ENCODE measurements at regions not wholly inside any gene's neighbourhood (a gene's known extent, or its start where the extent isn't known, plus 50 kb on each side); places are given as distances from the start of the nearest gene placed in this dataset.

- Histone ChIP-seq H3K27ac (no peak overlapping the region), H3K4me1 (replicated peaks in 1 of 2) (no peaks in the 10 kb centered on the region), H3K9me3 (replicated peaks in 1 of 3) (no peaks in the 10 kb centered on the region), H3K27me3 (peaks cover 6% of the 10 kb centered on the region), H3K4me3 (no peak overlapping the region), H3K36me3 (replicated peaks in 1 of 2) (no peaks in the 10 kb centered on the region)
- intact Hi-C loops (cut with DNase I) = loop anchor here (10.0 kb wide), 2 partner anchors 98 to 208 kb away; no protein-coding TSS in a partner anchor
- DNase-seq = no peak
- 73 to 82% (median 77%) methylated on average over 4 to 6 of the region's 6 CpGs for WGBS, 4 donors
- TF ChIP-seq POLR2A (IDR thresholded peaks at IDR 0.05) (no peak), CTCF (IDR thresholded peaks at IDR 0.05) (no peak)
These were observed 65.1 kb downstream of the IGLL5 start for GRCh38 chr22:22952531-22953280.

DNA sequence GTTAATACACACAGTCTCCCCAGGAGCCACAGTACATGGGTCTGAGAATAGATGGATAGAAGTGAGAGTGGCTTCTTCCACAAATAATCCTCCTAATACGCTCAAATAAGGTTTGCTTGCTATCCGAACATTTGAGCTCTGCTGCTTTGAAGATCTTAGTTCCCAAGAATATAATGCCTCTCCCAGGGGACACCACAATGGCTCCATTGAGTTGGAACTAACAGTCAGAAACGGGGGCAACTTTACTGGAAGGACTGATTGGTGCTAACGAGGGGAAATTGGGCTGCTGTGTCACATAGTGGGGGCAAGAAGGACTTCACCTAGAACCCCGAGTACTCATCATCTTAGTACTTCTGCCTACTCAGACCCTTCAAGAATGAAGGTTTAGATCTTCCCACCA, 66.2 kb downstream of the IGLL5 start:
- H3K4me3 ChIP-seq = no peak overlapping the region
- H3K9me3 ChIP-seq (replicated peaks in 1 of 3) = no peaks in the 10 kb centered on the region
- H3K27ac ChIP-seq = no peak overlapping the region
- no peak for TF ChIP-seq CTCF (IDR thresholded peaks at IDR 0.05)
- no peak for TF ChIP-seq POLR2A (IDR thresholded peaks at IDR 0.05)
- no peak for DNase-seq
- no peaks in the 10 kb centered on the region for H3K36me3 ChIP-seq (replicated peaks in 1 of 2)
- peaks cover 6% of the 10 kb centered on the region for H3K27me3 ChIP-seq
- intact Hi-C loops (cut with DNase I) = loop anchor here (10.0 kb wide), 2 partner anchors 99 to 209 kb away; no protein-coding TSS in a partner anchor
- WGBS, 4 donors = 70 to 80% (median 77%) methylated on average over 5 of the region's 5 CpGs
- H3K4me1 ChIP-seq (replicated peaks in 1 of 2) = no peaks in the 10 kb centered on the region

- H3K36me3 ChIP-seq (replicated peaks in 1 of 2) = no peaks in the 10 kb centered on the region
- DNase-seq = no peak
- H3K27ac ChIP-seq = no peak overlapping the region
- H3K4me1 ChIP-seq (replicated peaks in 1 of 2) = no peaks in the 10 kb centered on the region
- no peak for TF ChIP-seq CTCF (IDR thresholded peaks at IDR 0.05)
- TF ChIP-seq POLR2A (IDR thresholded peaks at IDR 0.05) = no peak
- no peaks in the 10 kb centered on the region for H3K9me3 ChIP-seq (replicated peaks in 1 of 3)
- no peak overlapping the region for H3K4me3 ChIP-seq
- intact Hi-C loops (cut with DNase I) = loop anchor here (5.0 to 10.0 kb wide), 4 partner anchors 100 to 328 kb away; no protein-coding TSS in a partner anchor
- peaks cover 6% of the 10 kb centered on the region for H3K27me3 ChIP-seq
- WGBS, 4 donors = 17 to 29% (median 26%) methylated on average over 16 of the region's 16 CpGs
These were observed 67.0 kb downstream of the IGLL5 start for GRCh38 chr22:22954656-22955055.

- DNase-seq = no peak
- no peak for TF ChIP-seq POLR2A (IDR thresholded peaks at IDR 0.05)
- TF ChIP-seq CTCF (IDR thresholded peaks at IDR 0.05) = no peak
- intact Hi-C loops (cut with DNase I) = loop anchor here (5.0 to 10.0 kb wide), 4 partner anchors 101 to 327 kb away; no protein-coding TSS in a partner anchor
- no peak overlapping the region for H3K27ac ChIP-seq
- H3K36me3 ChIP-seq (replicated peaks in 1 of 2) = no peaks in the 10 kb centered on the region
- peaks cover 6% of the 10 kb centered on the region for H3K27me3 ChIP-seq
- no peaks in the 10 kb centered on the region for H3K9me3 ChIP-seq (replicated peaks in 1 of 3)
- H3K4me3 ChIP-seq = no peak overlapping the region
- WGBS, 4 donors = 44 to 63% (median 49%) methylated on average over 5 of the region's 5 CpGs
- no peaks in the 10 kb centered on the region for H3K4me1 ChIP-seq (replicated peaks in 1 of 2)
These were observed 67.7 kb downstream of the IGLL5 start for GRCh38 chr22:22955276-22955798.

Data from adrenal gland (tissue), 9 donors.